K562 (cell line): ENCODE measurements at regions not wholly inside any gene's neighbourhood (a gene's known extent, or its start where the extent isn't known, plus 50 kb on each side); places are given as distances from the start of the nearest gene placed in this dataset.
A peak's percentile ranks its signal among the peaks of the same experiment; 100 is the strongest.

ENCODE experiments used
- ADNP ChIP-seq: fragments of 200-800 bp; sonication (Bioruptor generic); IDR thresholded peaks from 2 replicates; pipeline ENCODE4 v1.6.1; 2016; ENCODE audit warnings: missing genetic modification characterization, missing compliant biosample characterization
- BCL6 ChIP-seq: fragments of 250-450 bp; sonication (Bioruptor Pico); IDR thresholded peaks from 2 replicates; pipeline ENCODE4 v1.4.0; 2020
- CEBPB ChIP-seq: fragments of 450-650 bp; IDR thresholded peaks from 2 replicates; pipeline ENCODE4 v1.6.1; 2016; ENCODE audit warnings: missing genetic modification characterization, missing compliant biosample characterization
- CTBP1 ChIP-seq: fragments of 450-650 bp; IDR thresholded peaks from 2 replicates; pipeline ENCODE4 v1.6.1; 2016; ENCODE audit warnings: borderline replicate concordance
- HNRNPK ChIP-seq: fragments of 200-400 bp; formaldehyde crosslinking; IDR thresholded peaks from one replicate; pipeline ENCODE4 v1.6.1; 2018; ENCODE audit warnings: mild to moderate bottlenecking, low read depth, low read length; ENCODE audit not compliant: poor library complexity, severe bottlenecking
- JUND ChIP-seq, 2 experiments: IDR thresholded peaks; 2 replicates in 1 of 2; 3 replicates in 1 of 2; pipeline ENCODE4 v1.6.1; 2011; ENCODE audit warnings: borderline replicate concordance in 2 of 2, low read depth in 2 of 2, low read length in 2 of 2, improper control_type of control experiment in 1 of 2, missing biosample characterization in 1 of 2, missing genetic modification characterization in 1 of 2, missing genetic modification reagents in 1 of 2
- MEIS2 ChIP-seq: fragments of 450-650 bp; IDR thresholded peaks from 2 replicates; pipeline ENCODE4 v1.6.1; 2014; ENCODE audit warnings: mild to moderate bottlenecking; ENCODE audit not compliant: partially characterized antibody
- NCOA2 ChIP-seq, 2 experiments: fragments of 450-650 bp; IDR thresholded peaks; 2 replicates each; pipeline ENCODE4 v1.6.1; 2018; ENCODE audit warnings: mild to moderate bottlenecking in 2 of 2, moderate library complexity in 1 of 2; ENCODE audit not compliant: partially characterized antibody in 2 of 2
- SNRNP70 ChIP-seq: fragments of 200-400 bp; formaldehyde crosslinking; optimal IDR thresholded peaks from 2 replicates; pipeline ENCODE3; 2017; ENCODE audit warnings: low read depth, low read length
- SOX6 ChIP-seq: fragments of 450-650 bp; IDR thresholded peaks from 2 replicates; pipeline ENCODE4 v1.6.1; 2014; ENCODE audit warnings: mild to moderate bottlenecking
- TBL1XR1 ChIP-seq, 2 experiments: IDR thresholded peaks; 2 replicates each; pipeline ENCODE4 v1.6.1; 2012; ENCODE audit warnings: improper control_type of control experiment in 2 of 2, low read length in 2 of 2, mild to moderate bottlenecking in 1 of 2
- ZNF124 ChIP-seq: sonication (generic); formaldehyde crosslinking; IDR thresholded peaks from 2 replicates; pipeline ENCODE4 v1.8.1; 2022; ENCODE audit warnings: missing genetic modification reagents
- ZNF133 ChIP-seq: fragments of 250-450 bp; sonication (Bioruptor Pico); IDR thresholded peaks from 2 replicates; pipeline ENCODE4 v1.4.0; 2020; ENCODE audit warnings: mild to moderate bottlenecking
- ZNF184 ChIP-seq: sonication (generic); formaldehyde crosslinking; IDR thresholded peaks from 2 replicates; pipeline ENCODE4 v1.5.0; 2020; ENCODE audit warnings: missing genetic modification reagents
- TF ChIP-seq, protein P1 (sequence below): fragments of 450-650 bp; formaldehyde crosslinking; IDR thresholded peaks from 2 replicates; pipeline ENCODE4 v1.4.0; 2020; ENCODE audit warnings: mild to moderate bottlenecking, moderate library complexity
- TF ChIP-seq, protein P2 (sequence below): sonication (generic); formaldehyde crosslinking; IDR thresholded peaks from 2 replicates; pipeline ENCODE4 v1.8.1; 2023; ENCODE audit warnings: missing genetic modification reagents, mild to moderate bottlenecking, borderline replicate concordance
- TF ChIP-seq, protein P3 (sequence below), 2 experiments: fragments of 450-650 bp in 1 of 2; sonication (generic) in 1 of 2; formaldehyde crosslinking in 1 of 2; IDR thresholded peaks in 1 of 2; conservative IDR thresholded peaks in 1 of 2; 2 replicates each; pipeline versions ENCODE4 v1.6.1 to v1.8.1; 2016 to 2023; ENCODE audit warnings: mild to moderate bottlenecking in 2 of 2, moderate library complexity in 2 of 2, inconsistent platforms in 1 of 2, missing genetic modification reagents in 1 of 2

DNA sequence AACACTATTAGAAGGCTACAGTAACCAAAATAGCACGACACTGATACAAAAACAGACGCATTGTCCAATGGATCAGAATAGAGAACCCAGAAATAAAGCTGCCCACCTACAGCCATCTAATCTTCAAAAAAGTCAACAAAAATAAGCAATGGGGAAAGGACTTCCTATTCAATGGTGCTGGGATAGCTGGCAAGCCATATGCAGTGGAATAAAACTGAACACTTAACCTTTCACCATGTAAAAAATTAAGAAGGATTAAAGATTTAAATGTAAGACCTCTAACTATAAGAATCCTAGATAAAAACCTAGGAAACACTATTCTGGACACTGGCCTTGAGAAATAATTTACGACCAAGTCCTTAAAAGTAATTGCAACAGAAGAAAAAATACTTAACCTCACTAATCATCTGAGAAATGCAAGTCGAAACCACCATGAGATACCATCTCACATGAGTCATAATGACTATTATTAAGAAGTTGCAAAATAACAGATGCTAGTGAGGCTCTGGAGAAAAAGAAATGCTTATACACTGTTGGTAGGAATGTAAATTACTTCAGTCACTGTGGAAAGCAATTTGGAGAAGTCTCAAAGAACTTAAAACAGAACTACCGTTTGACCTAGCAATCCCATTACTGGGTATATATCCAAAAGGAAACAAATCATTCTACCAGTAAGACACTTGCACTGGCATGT is 203.3 kb upstream of the CDH9 start (continued):
- TF ChIP-seq, protein P1, sequence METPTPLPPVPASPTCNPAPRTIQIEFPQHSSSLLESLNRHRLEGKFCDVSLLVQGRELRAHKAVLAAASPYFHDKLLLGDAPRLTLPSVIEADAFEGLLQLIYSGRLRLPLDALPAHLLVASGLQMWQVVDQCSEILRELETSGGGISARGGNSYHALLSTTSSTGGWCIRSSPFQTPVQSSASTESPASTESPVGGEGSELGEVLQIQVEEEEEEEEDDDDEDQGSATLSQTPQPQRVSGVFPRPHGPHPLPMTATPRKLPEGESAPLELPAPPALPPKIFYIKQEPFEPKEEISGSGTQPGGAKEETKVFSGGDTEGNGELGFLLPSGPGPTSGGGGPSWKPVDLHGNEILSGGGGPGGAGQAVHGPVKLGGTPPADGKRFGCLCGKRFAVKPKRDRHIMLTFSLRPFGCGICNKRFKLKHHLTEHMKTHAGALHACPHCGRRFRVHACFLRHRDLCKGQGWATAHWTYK (CRISPR knock-in tag): no peak
- TF ChIP-seq, protein P2, sequence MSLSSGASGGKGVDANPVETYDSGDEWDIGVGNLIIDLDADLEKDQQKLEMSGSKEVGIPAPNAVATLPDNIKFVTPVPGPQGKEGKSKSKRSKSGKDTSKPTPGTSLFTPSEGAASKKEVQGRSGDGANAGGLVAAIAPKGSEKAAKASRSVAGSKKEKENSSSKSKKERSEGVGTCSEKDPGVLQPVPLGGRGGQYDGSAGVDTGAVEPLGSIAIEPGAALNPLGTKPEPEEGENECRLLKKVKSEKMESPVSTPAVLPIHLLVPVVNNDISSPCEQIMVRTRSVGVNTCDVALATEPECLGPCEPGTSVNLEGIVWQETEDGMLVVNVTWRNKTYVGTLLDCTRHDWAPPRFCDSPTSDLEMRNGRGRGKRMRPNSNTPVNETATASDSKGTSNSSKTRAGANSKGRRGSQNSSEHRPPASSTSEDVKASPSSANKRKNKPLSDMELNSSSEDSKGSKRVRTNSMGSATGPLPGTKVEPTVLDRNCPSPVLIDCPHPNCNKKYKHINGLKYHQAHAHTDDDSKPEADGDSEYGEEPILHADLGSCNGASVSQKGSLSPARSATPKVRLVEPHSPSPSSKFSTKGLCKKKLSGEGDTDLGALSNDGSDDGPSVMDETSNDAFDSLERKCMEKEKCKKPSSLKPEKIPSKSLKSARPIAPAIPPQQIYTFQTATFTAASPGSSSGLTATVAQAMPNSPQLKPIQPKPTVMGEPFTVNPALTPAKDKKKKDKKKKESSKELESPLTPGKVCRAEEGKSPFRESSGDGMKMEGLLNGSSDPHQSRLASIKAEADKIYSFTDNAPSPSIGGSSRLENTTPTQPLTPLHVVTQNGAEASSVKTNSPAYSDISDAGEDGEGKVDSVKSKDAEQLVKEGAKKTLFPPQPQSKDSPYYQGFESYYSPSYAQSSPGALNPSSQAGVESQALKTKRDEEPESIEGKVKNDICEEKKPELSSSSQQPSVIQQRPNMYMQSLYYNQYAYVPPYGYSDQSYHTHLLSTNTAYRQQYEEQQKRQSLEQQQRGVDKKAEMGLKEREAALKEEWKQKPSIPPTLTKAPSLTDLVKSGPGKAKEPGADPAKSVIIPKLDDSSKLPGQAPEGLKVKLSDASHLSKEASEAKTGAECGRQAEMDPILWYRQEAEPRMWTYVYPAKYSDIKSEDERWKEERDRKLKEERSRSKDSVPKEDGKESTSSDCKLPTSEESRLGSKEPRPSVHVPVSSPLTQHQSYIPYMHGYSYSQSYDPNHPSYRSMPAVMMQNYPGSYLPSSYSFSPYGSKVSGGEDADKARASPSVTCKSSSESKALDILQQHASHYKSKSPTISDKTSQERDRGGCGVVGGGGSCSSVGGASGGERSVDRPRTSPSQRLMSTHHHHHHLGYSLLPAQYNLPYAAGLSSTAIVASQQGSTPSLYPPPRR (CRISPR knock-in tag): no peak
- TF ChIP-seq, protein P3, sequence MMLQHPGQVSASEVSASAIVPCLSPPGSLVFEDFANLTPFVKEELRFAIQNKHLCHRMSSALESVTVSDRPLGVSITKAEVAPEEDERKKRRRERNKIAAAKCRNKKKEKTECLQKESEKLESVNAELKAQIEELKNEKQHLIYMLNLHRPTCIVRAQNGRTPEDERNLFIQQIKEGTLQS (IDR thresholded peaks at IDR 0.05): peak; percentile 31; the same call in 1 of the 2 replicates
- TF ChIP-seq, protein P3 (CRISPR knock-in tag; conservative IDR thresholded peaks at IDR 0.05): no peak
- TF ChIP-seq SOX6: no peak
- no peak for TF ChIP-seq SNRNP70
- TF ChIP-seq ZNF184 (CRISPR knock-in tag): no peak
- no peak for TF ChIP-seq NCOA2 (IDR thresholded peaks at IDR 0.05; ENCODE audit: partially characterized antibody in 2 of 2)
- peak; percentile 60 for TF ChIP-seq CEBPB (tag)
- TF ChIP-seq BCL6 (CRISPR knock-in tag): no peak
- TF ChIP-seq HNRNPK: no peak
- TF ChIP-seq ADNP (tag): no peak
- TF ChIP-seq ZNF133: no peak
- TF ChIP-seq TBL1XR1 (IDR thresholded peaks at IDR 0.05; ENCODE audit: low read length in 2 of 2): no peak
- peak; percentile 37 for TF ChIP-seq MEIS2
- TF ChIP-seq ZNF124 (CRISPR knock-in tag): no peak
- TF ChIP-seq JUND (IDR thresholded peaks at IDR 0.05; ENCODE audit: borderline replicate concordance, low read depth, low read length): peak; percentile 21; the same call in 1 of the 2 replicates
- TF ChIP-seq JUND (tag; IDR thresholded peaks at IDR 0.05; ENCODE audit: borderline replicate concordance, low read depth, low read length): 0 out of 3 replicates have a peak, but pooled peaks have one; percentile 35
- TF ChIP-seq CTBP1: no peak
